ENCODE measurements at regions not wholly inside any gene's neighbourhood (a gene's known extent, or its start where the extent isn't known, plus 50 kb on each side); places are given as distances from the start of the nearest gene placed in this dataset.

DNA sequence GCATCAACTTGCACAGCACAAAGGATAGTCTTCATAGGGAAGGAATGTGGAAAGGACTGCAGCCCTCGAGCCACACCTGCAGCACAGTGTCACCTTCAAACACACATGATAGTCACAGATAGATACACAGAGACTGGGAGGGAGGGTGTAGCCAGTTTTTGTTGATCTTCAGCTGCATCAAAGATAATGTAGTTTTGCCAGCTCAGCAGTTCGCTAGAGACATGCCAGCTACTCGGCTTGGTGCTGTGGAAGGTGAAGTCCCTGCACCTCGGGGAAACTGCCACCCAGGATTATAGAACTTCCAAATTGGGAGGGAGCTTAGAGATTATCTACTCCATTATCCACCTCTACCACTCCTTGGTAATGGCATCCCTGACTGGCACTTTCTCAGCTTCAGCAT lies 92.9 kb upstream of the PAK3 start:
- no peak overlapping the region for H3K4me3 ChIP-seq (ENCODE audit: low read depth, low read length)
- TF ChIP-seq, protein P1, sequence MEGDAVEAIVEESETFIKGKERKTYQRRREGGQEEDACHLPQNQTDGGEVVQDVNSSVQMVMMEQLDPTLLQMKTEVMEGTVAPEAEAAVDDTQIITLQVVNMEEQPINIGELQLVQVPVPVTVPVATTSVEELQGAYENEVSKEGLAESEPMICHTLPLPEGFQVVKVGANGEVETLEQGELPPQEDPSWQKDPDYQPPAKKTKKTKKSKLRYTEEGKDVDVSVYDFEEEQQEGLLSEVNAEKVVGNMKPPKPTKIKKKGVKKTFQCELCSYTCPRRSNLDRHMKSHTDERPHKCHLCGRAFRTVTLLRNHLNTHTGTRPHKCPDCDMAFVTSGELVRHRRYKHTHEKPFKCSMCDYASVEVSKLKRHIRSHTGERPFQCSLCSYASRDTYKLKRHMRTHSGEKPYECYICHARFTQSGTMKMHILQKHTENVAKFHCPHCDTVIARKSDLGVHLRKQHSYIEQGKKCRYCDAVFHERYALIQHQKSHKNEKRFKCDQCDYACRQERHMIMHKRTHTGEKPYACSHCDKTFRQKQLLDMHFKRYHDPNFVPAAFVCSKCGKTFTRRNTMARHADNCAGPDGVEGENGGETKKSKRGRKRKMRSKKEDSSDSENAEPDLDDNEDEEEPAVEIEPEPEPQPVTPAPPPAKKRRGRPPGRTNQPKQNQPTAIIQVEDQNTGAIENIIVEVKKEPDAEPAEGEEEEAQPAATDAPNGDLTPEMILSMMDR (IDR thresholded peaks at IDR 0.05; ENCODE audit: control insufficient read depth, extremely low read depth, insufficient read depth), result no peak
- no peak for DNase-seq (ENCODE audit: low read depth)

DNA sequence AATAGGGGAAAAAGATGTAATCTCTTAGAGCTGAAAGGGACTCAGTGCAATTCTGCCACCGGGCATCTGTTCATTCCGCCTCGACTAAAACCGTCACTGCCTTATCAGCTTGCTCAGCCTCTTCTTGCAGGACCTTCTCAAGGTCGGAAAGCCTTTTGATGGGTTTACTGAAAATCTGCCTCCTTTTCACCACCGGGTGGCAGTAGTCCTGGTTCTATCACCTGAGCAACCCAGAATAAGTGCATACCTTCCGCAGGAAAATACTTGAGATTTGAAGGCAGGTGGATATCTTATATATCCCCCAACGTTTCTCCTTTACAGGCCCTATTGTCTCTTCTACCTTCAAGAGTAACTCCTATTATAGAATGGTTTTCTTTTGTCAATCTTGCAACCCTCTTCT lies 103.4 kb upstream of the PAK3 start:
- TF ChIP-seq, protein P1 (IDR thresholded peaks at IDR 0.05; ENCODE audit: control insufficient read depth, extremely low read depth, insufficient read depth), result peak; percentile 52
- H3K4me3 ChIP-seq (ENCODE audit: low read depth, low read length), result no peak overlapping the region
- DNase-seq (ENCODE audit: low read depth), result no peak

DNA sequence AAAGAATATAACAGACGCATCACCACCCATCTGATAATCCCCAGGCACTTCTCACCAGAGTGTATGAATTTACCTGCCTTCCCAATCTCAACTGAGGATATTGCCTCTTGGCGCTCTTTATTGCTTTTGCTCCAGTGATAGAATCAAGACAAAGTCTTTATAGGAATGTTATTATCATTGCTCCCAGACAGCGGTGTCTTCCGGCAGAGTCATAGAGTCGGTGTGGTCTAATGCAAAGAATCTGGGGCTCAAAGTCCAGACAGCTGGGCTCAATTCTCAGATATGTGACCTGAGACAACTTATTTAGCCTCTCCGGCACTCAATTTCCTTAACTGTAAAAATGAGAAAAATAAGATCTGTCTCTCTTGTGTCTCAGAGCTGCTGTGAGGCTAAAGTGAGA lies 106.1 kb upstream of the PAK3 start:
- TF ChIP-seq, protein P1 (IDR thresholded peaks at IDR 0.05; ENCODE audit: control insufficient read depth, extremely low read depth, insufficient read depth), result no peak
- DNase-seq (ENCODE audit: low read depth), result no peak
- no peak overlapping the region for H3K4me3 ChIP-seq (ENCODE audit: low read depth, low read length)

DNA sequence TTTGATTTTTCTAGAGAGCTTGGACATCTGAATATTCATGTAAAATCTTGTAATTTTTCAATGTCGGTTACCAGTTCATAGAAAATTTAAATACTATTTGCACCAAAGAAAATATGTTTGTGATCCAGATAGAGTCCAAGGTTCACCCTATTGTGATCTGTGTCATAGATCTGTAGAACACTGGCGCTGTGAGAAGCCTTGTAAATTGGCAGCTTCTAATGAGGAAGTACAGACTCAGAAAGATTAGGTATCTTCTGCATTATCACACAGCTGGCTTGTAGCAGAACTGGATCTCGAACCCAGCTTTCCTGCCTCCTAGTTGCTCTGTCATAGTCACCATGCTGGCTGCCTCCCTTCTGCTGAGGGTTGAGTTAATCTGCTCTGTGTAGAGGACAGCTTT lies 106.5 kb upstream of the PAK3 start:
- no peak for DNase-seq (ENCODE audit: low read depth)
- H3K4me3 ChIP-seq (ENCODE audit: low read depth, low read length), result no peak overlapping the region
- TF ChIP-seq, protein P1 (IDR thresholded peaks at IDR 0.05; ENCODE audit: control insufficient read depth, extremely low read depth, insufficient read depth), result no peak

DNA sequence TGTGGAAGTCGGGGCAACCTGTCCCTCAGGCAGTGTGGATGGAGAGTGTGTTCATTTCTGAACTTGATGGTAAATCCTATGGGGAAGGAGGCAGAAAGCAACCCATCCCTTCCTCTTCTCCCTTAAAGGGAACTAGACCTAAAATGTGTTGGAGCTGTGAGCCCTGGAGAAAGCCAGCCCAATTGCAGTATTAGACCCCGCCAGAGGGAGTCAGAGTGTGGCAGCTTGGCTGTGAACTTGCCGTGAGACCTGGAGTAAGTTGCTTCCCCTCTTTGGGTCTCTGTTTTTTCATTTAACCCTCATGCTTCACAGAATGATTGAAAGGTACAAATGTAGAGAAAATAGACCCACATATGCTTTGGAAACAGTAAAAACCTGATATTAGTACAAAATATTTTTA lies 108.7 kb upstream of the PAK3 start:
- TF ChIP-seq, protein P1 (IDR thresholded peaks at IDR 0.05; ENCODE audit: control insufficient read depth, extremely low read depth, insufficient read depth), result 0 out of 2 replicates have a peak, but pooled peaks have one; percentile 2

DNA sequence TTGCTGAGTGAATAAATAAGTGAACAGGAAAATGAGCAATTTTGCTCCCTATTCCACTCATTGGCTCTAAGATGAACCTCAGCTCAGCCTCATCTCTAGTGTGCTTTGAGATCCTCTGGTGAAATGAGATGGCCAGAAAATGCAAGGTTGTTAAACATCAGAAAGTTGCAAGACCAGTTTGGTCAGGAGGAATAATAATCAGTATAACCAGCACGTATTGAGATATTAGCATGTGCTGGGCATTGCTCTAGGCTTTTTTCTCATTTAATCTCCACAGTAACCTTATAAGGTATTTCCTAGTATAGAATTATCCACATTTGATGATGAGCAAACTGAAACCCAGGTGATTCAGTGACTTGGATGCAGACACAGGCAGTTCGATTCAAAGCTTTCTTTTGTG lies 110.5 kb upstream of the PAK3 start:
- TF ChIP-seq, protein P1 (IDR thresholded peaks at IDR 0.05; ENCODE audit: control insufficient read depth, extremely low read depth, insufficient read depth), result no peak
- no peak overlapping the region for H3K4me3 ChIP-seq (ENCODE audit: low read depth, low read length)
- DNase-seq (ENCODE audit: low read depth), result peak; percentile 33

More for the DNA sequence above, 108.7 kb upstream of the PAK3 start:
- DNase-seq (ENCODE audit: low read depth), result no peak
- H3K4me3 ChIP-seq (ENCODE audit: low read depth, low read length), result no peak overlapping the region

DNA sequence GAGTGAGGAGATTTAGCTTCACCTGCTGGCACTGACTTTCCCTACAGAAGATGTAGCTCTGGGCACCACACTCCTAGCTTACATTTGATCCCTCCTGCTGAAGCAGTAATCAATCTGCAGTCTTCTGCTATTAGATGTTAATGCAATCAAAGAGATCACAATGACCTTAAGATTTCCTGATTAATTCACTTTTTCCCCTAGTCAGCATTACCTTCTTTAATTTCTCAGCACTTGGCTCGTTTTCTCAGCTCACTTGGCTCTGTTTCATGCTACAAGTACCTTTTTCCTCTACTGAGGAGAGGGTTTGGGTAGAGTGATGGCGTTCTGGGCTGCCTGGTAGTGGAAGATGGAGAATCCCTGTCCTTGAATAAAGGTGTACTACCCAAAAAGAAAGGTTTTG lies 113.0 kb upstream of the PAK3 start:
- DNase-seq (ENCODE audit: low read depth), result no peak
- H3K4me3 ChIP-seq (ENCODE audit: low read depth, low read length), result no peak overlapping the region
- TF ChIP-seq, protein P1 (IDR thresholded peaks at IDR 0.05; ENCODE audit: control insufficient read depth, extremely low read depth, insufficient read depth), result no peak

All from LNCaP clone FGC (cell line).